ENCODE measurements at regions not wholly inside any gene's neighbourhood (a gene's known extent, or its start where the extent isn't known, plus 50 kb on each side); places are given as distances from the start of the nearest gene placed in this dataset.

DNA sequence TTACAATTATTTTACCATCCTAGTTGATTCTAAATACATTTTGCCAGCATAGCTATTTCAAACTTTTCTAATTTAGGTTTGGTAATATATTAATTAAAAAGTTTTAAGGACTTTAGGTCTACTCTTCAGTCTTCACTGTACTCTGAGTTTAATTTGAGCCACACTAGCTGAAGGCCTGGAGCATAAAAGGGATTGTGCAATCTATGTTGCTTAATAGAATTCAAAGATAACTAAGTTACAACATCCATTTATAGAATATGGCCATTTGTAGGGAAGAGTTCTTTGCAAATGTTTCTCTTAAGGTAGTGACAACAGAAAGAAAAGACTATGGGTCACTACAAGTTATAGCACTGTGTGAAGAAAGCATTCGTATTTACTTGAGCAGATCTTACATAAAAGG is 702.2 kb upstream of the NRXN1 start:
- H3K4me2 ChIP-seq: no peak overlapping the region
- no peaks in the 10 kb centered on the region for H3K9me2 ChIP-seq (replicated peaks; ENCODE audit: insufficient read depth)
- no peaks in the 10 kb centered on the region for H3K4me1 ChIP-seq (ENCODE audit: insufficient read depth)
- H3K9me3 ChIP-seq (ENCODE audit: low read depth): no peaks in the 10 kb centered on the region
- 83% methylated on average over 1 of the region's 1 CpG for whole genome bisulfite sequencing (ENCODE audit: low lambda C conversion rate, missing lambda C conversion rate)
- peak; percentile 16 for DNase-seq (ENCODE audit: low spot score)
- no peaks in the 10 kb centered on the region for H3K36me3 ChIP-seq (replicated peaks; ENCODE audit: insufficient read depth, low read depth)
- H3K4me3 ChIP-seq: no peak overlapping the region
- TF ChIP-seq EZH2phosphoT487 (IDR thresholded peaks at IDR 0.05; ENCODE audit: low read depth, severe bottlenecking, unreplicated experiment) (no peak), EZH2 (IDR thresholded peaks at IDR 0.05; ENCODE audit: borderline replicate concordance) (no peak)
- TF ChIP-seq, protein P1, sequence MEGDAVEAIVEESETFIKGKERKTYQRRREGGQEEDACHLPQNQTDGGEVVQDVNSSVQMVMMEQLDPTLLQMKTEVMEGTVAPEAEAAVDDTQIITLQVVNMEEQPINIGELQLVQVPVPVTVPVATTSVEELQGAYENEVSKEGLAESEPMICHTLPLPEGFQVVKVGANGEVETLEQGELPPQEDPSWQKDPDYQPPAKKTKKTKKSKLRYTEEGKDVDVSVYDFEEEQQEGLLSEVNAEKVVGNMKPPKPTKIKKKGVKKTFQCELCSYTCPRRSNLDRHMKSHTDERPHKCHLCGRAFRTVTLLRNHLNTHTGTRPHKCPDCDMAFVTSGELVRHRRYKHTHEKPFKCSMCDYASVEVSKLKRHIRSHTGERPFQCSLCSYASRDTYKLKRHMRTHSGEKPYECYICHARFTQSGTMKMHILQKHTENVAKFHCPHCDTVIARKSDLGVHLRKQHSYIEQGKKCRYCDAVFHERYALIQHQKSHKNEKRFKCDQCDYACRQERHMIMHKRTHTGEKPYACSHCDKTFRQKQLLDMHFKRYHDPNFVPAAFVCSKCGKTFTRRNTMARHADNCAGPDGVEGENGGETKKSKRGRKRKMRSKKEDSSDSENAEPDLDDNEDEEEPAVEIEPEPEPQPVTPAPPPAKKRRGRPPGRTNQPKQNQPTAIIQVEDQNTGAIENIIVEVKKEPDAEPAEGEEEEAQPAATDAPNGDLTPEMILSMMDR (IDR thresholded peaks at IDR 0.05; ENCODE audit: poor library complexity): no peak
- H4K20me1 ChIP-seq (ENCODE audit: insufficient read depth, poor library complexity, severe bottlenecking): no peaks in the 10 kb centered on the region
- H2AFZ ChIP-seq: no peak overlapping the region
- no peak overlapping the region for H3K27ac ChIP-seq
- H3K27me3 ChIP-seq: no peaks in the 10 kb centered on the region
- no peaks in the 10 kb centered on the region for H3K79me2 ChIP-seq

DNA sequence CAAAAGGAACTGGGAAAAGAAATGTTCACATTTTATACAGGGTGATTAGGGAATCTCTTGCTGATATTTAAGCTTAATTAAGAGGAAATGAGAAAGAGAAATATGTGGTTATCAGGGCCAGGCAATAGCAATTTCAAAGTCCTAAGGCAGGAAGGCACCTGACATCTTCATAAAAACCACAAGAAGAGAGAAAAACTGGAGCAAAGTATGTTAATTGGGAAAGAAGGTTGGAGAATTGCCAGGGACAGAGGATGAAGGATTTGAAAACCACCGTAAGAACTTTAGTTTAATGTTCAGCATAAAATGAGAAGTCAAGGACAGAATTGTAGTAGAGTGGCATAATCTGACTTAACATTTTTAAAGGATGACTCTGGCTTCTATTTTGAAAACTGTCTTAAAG is 691.8 kb upstream of the NRXN1 start:
- no peaks in the 10 kb centered on the region for H3K9me3 ChIP-seq (ENCODE audit: low read depth)
- WGBS (ENCODE audit: low lambda C conversion rate, missing lambda C conversion rate): 25% methylated on average over 1 of the region's 1 CpG
- no peak overlapping the region for H3K27ac ChIP-seq
- no peak for DNase-seq (ENCODE audit: low spot score)
- no peaks in the 10 kb centered on the region for H3K4me1 ChIP-seq (ENCODE audit: insufficient read depth)
- no peaks in the 10 kb centered on the region for H3K79me2 ChIP-seq
- H3K4me2 ChIP-seq: no peak overlapping the region
- TF ChIP-seq EZH2 (IDR thresholded peaks at IDR 0.05; ENCODE audit: borderline replicate concordance) (no peak), EZH2phosphoT487 (IDR thresholded peaks at IDR 0.05; ENCODE audit: low read depth, severe bottlenecking, unreplicated experiment) (no peak)
- TF ChIP-seq, protein P1 (IDR thresholded peaks at IDR 0.05; ENCODE audit: poor library complexity): no peak
- H3K27me3 ChIP-seq: no peaks in the 10 kb centered on the region
- no peaks in the 10 kb centered on the region for H4K20me1 ChIP-seq (ENCODE audit: insufficient read depth, poor library complexity, severe bottlenecking)
- H3K36me3 ChIP-seq (replicated peaks; ENCODE audit: insufficient read depth, low read depth): no peaks in the 10 kb centered on the region
- no peak overlapping the region for H3K4me3 ChIP-seq
- no peaks in the 10 kb centered on the region for H3K9me2 ChIP-seq (replicated peaks; ENCODE audit: insufficient read depth)
- no peak overlapping the region for H2AFZ ChIP-seq

DNA sequence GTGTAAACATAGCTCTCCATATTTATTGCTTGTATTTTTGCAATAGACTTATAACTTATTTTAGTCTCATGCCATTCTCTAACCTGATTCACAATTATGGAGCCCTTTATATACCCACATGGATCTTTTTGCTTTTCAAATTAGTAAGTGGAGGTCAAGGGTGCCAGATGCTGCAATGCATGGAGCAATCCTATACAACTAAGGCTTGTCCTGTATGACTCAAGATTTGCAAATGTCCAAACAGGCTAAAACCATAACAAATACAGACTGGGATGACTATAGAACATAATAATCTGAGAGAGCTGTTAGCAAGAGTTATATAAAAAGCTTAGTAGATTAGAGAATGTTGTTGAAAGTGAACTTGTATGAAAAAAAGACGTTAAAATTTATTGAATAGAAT is 690.4 kb upstream of the NRXN1 start:
- Histone ChIP-seq H3K9me2 (replicated peaks; ENCODE audit: insufficient read depth) (no peaks in the 10 kb centered on the region), H3K9me3 (ENCODE audit: low read depth) (no peaks in the 10 kb centered on the region), H3K4me2 (no peak overlapping the region), H3K79me2 (no peaks in the 10 kb centered on the region), H3K27ac (no peak overlapping the region), H3K27me3 (no peaks in the 10 kb centered on the region), H4K20me1 (ENCODE audit: insufficient read depth, poor library complexity, severe bottlenecking) (no peaks in the 10 kb centered on the region), H3K4me3 (no peak overlapping the region), H2AFZ (no peak overlapping the region), H3K36me3 (replicated peaks; ENCODE audit: insufficient read depth, low read depth) (no peaks in the 10 kb centered on the region), H3K4me1 (ENCODE audit: insufficient read depth) (peaks cover 4% of the 10 kb centered on the region)
- TF ChIP-seq EZH2phosphoT487 (IDR thresholded peaks at IDR 0.05; ENCODE audit: low read depth, severe bottlenecking, unreplicated experiment) (no peak), EZH2 (IDR thresholded peaks at IDR 0.05; ENCODE audit: borderline replicate concordance) (no peak)
- TF ChIP-seq, protein P1 (IDR thresholded peaks at IDR 0.05; ENCODE audit: poor library complexity): no peak
- 83% methylated on average over 1 of the region's 1 CpG for WGBS (ENCODE audit: low lambda C conversion rate, missing lambda C conversion rate)
- no peak for DNase-seq (ENCODE audit: low spot score)

DNA sequence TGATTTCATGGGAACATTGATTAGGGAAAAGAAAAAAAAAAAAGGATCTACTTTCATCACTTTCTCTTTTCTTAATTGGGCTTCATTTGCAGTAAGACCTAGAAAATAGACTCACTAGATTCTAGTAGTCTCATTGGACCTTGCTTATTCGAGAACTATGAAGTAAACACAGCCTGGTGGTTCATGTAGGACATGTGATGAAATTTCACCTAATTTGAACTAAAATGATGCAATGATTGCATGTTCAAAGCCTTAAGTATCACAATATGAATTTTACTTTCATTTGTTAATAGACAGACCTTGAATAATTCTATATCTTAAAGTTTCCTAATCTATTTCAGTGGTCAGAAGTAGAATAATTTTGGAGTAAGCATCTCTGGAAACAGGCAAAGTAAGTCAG is 688.9 kb upstream of the NRXN1 start:
- Histone ChIP-seq H2AFZ (no peak overlapping the region), H3K27me3 (no peaks in the 10 kb centered on the region)
- WGBS (ENCODE audit: low lambda C conversion rate, missing lambda C conversion rate): 84% methylated on average over 1 of the region's 1 CpG

More for the DNA sequence above, 688.9 kb upstream of the NRXN1 start:
- no peaks in the 10 kb centered on the region for H3K9me2 ChIP-seq (replicated peaks; ENCODE audit: insufficient read depth)
- no peak overlapping the region for H3K4me3 ChIP-seq
- H3K4me1 ChIP-seq (ENCODE audit: insufficient read depth): peaks cover 4% of the 10 kb centered on the region
- no peaks in the 10 kb centered on the region for H4K20me1 ChIP-seq (ENCODE audit: insufficient read depth, poor library complexity, severe bottlenecking)
- H3K4me2 ChIP-seq: no peak overlapping the region
- no peak overlapping the region for H3K27ac ChIP-seq
- no peaks in the 10 kb centered on the region for H3K36me3 ChIP-seq (replicated peaks; ENCODE audit: insufficient read depth, low read depth)
- no peak for DNase-seq (ENCODE audit: low spot score)
- no peaks in the 10 kb centered on the region for H3K79me2 ChIP-seq
- TF ChIP-seq, protein P1 (IDR thresholded peaks at IDR 0.05; ENCODE audit: poor library complexity): no peak
- TF ChIP-seq EZH2phosphoT487 (IDR thresholded peaks at IDR 0.05; ENCODE audit: low read depth, severe bottlenecking, unreplicated experiment) (no peak), EZH2 (IDR thresholded peaks at IDR 0.05; ENCODE audit: borderline replicate concordance) (no peak)
- H3K9me3 ChIP-seq (ENCODE audit: low read depth): no peaks in the 10 kb centered on the region
